HL-60/S4 (cell line): ENCODE measurements at regions not wholly inside any gene's neighbourhood (a gene's known extent, or its start where the extent isn't known, plus 50 kb on each side); places are given as distances from the start of the nearest gene placed in this dataset.

Source experiments
- in situ Hi-C: fragments of 300-500 bp; cut with MboI; formaldehyde crosslinking; loops from 2 replicates; pipeline ENCODE4 v1.14.3; 2022; ENCODE audit warnings: low sequenced_read_pairs

DNA sequence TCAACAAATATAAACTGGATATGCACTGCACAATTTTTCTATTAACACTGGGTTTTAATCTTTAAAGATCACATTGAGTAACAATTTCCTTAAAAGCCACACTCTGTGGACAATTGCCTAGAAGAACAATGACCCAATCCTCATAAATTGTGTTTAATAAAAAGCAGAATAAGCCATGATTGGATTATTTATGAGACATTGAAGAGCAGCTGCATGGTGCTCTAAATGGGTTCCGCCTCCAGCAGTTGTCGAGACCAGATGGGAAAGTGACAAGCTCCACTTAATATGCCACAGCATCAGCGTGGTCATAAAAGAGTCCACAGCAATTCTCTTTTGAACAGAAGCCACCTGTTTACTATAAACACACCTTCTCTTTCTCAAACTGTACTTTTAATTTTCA lies 635.2 kb upstream of the FRG1 start:
- in situ Hi-C loops, result no loop called here

DNA sequence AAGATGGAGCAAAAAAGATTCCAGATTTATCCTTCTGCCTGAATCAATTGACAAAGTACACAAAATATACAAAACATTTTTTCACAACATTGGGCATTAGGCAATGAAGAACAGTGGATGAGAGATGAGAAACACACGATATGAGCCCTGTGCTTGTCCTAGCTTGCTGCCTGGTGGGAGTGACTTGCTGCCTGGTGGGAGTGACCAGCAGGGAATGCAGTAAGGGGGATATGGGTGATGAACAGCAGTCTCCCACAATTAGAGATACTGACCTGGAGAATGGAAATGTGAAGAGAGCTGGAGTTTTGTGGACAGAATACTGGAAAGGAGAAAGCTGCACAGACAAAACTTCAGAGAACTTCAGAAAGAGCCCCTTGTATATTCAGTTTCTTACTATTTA lies 629.4 kb upstream of the FRG1 start:
- in situ Hi-C loops, result no loop called here

DNA sequence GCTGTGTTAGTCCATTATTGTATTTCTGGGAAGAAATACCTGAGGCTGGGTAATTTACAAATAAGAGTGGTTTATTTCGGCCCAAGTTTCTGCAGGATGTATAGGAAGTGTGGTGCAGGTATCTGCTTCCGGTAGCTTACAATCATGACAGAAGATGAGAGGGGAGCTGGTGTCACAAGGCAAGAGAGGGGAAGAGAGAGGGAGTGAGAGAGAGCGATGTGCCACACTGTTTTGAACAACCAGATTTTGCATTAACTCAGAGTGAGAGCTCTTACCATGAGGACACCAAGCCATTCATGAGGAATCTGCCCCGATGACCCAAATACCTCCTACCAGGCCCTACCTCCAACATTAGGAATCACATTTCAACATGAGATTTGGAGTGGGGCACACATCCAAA lies 627.6 kb upstream of the FRG1 start:
- in situ Hi-C loops, result no loop called here

DNA sequence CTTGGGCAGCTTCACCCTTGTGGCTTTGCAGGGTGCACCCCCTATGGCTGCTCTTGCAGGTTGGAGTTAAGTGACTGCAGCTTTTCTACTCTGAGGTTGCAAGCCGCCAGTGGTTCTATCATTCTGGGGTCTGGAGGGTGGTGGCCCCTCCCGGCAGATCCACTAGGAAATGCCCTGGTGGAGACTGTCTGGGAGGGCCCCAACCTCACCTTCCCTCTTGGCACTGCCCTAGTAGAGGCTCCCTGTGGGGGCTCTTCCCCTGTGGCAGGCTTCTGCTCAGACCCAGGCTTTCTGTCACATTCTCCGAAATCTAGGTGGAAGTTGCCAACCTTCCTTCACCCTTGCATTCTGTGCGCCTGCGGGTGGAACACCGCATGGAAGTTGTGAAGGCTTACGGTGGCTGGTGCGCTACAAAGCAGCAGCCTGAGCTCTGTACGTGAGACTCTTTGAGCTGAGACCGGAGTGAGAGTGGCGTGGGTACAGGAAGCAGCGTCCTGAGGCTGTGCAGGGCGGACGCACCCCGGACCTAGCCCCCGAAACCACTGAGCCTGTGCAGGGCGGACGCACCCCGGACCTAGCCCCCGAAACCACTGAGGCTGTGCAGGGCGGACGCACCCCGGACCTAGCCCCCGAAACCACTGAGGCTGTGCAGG lies 626.7 kb upstream of the FRG1 start:
- in situ Hi-C loops, result no loop called here

DNA sequence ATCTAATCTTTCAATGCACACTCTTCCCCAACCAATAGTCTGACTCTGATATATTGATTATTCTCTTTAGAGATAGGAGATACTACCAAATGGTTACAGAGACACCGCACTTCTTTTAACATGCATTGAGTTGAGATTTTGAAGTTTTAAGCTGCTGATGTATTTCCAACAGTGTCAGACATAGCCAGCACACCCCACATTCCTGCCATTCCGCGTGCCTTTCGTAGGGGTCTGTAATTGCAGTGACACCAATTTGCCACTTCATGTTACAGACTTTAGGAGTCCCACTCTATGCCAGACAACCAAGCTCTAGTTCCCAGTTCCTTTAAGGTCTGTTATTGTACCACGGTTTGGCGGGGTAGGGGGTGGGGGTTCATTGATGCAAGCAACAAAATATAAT lies 618.2 kb upstream of the FRG1 start:
- in situ Hi-C loops, result no loop called here

DNA sequence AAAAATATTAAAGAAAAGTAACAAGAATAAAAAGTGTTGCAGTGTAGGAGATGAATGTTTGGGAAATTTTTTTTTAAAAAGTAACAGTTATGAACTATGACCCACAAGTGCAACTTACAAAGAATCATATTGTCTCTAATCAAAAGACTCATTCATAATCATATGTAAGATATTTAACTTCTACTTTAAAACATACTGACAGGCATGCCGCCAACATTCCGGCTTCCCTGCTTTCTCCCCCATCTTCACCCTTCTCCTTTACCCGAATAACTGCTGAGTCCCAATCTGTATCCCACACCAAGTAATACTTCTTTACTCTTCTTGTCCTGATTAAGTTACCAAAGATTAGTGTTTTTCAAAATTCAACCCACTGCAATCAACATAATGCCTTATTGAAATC lies 598.8 kb upstream of the FRG1 start:
- in situ Hi-C loops, result no loop called here

DNA sequence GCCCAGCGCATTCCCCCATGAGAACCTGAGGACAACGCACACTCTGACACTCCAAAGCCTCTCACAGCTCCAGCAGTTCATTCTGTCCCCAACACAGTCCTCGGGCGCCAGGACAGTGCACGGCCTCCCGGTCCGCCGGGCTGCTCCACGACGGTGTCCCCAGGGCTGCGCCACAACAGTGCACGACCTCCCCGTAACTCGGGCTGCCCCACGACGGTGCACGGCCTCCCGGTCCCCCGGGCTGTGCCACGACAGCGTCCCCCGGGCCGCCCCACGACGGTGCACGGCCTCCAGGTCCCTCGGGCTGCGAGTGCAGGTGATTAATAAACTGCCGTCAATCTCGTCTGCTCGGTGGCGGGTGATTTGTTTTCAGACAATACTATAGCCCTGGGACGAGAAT lies 585.1 kb upstream of the FRG1 start:
- in situ Hi-C loops, result no loop called here

DNA sequence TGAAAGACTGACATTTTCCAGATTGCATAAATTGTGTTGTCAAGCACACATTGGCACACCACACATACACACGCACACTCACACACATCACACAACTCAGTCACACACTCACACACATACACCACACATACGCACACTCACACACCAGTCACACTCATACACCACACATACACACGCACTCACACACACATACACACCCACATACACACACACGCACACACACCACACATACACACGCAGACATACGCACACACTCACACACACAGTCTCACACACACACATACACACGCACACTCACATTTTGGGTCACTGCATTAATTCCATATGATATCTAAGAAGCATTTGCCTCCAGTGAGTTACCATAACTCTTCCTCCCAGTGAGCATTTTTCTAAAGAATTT lies 578.3 kb upstream of the FRG1 start:
- in situ Hi-C loops, result no loop called here

DNA sequence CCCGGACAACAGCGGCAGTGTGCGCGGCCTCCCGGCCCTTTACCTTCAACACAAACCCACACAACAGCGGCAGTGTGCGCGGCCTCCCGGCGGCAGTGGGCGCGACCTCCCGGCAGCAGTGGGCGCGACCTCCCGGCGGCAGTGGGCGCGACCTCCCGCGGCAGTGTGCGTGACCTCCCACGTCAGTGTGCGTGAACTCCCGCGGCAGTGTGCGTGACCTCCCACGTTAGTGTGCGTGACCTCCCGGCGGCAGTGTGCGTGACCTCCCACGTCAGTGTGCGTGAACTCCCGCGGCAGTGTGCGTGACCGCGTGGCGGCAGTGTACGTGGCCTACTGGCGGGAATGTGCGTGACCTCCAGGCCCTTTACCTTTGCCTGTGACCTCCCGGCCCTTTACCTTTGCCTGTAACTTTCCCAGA lies 576.6 kb upstream of the FRG1 start:
- in situ Hi-C loops, result no loop called here

DNA sequence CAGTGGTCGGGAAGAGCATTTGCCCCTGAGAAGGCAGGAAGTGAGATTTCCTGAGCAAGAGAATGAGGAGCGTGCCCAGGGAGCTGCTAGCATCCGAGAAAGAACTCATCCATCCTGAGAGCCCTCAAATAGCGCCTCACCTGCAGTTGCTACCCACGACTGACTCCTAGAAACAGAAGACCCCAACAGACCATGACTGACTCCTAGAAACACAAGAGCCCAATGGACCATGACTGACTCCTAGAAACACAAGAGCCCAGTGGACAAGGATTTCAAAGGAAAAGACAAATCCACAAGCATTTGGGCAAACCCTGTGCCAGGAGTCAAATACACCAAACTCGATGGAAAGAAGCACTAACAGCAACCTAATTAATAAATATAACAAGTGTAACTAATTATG lies 575.2 kb upstream of the FRG1 start:
- in situ Hi-C loops, result no loop called here

DNA sequence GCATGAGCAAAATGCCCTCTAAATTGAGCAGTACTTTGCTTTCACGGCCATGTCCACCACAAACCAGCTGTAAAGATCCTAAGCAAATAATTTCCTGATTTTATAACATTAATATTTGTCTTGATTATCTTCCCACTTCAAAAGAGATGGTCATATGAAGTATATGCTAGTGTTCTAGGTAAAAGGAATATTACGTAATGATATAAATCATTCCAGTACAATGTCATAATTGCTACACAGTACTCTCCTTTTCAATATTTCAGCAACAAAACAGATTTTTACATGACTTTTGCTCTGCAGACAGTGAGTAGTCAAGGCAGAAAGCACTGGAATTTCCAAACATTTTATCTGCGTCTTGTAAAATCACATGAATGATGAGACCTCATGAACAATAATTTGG lies 572.8 kb upstream of the FRG1 start:
- in situ Hi-C loops, result no loop called here

DNA sequence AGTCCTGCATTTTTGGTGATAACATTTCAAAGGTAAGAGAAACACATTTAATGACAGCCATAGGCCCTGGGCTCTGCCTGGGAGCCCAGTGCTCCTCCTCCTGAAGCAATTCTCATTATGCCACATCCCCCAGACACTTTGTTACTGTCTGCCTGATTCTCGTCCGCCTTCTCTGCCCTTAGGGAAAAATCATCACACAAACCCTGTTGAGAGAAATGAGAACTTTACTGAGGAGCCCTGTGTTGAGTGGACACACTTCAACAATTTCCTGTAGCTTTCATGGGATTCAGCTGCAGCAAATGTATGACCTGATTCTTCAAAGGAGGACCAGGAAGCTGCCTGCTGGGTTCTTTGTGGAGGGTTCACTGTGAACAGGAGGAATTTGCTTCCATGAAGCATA lies 566.5 kb upstream of the FRG1 start:
- in situ Hi-C loops, result no loop called here

DNA sequence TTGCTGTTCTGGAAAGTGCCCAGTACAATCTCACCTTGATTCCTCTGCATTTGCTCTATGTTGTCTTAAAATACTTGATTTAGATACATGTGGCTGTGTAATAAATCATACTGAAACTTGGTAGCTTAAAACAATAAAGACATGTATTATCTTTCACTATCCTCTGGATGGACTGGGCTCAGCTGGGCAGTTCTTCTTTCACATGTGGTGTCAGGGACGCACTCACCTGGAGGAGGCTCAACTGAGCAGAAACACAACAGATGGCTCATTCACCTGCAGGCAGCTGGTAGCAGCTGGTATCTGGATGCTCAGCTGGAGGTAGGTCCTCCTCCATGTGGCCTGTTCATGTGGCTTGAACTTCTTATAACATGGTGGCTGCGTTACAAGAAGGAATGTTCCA lies 563.8 kb upstream of the FRG1 start:
- in situ Hi-C loops, result no loop called here

DNA sequence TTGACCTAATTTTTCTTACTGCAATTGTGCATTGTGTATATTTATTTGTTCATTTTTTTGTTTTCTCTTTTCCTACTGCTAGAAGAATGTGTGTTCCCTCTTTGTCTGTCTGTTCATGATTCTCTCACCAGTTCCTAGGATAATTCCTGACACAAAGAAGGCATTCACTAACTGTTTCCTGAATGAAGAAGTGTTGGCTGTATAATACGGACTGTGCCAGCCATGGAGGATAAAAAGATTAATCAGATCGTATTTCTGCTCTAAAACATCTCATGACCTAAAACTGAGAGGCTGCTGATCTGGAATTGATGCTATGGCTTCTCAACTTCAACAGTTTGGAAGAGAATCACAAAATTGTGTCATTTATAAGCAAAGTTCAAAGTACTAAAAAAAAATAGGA lies 563.1 kb upstream of the FRG1 start:
- in situ Hi-C loops, result no loop called here

DNA sequence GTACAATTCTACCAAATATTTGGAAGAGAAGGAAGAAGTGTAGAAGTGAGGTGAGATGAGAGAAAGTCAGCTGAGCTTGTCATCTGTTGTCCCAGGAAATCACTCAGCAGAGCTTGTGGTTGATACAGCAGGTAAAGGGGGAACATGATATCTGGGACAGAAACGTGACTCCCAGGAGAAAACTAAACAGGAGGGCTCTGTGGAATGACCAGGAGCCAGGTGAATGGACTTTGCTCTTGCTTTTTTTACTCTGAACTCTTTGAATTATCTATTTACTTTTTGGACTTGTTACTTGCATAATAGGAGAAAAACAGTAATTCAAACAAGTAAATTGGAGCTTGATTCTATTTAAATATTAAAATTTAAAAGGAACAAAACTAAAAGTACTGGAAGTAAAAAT lies 555.6 kb upstream of the FRG1 start:
- in situ Hi-C loops, result no loop called here

DNA sequence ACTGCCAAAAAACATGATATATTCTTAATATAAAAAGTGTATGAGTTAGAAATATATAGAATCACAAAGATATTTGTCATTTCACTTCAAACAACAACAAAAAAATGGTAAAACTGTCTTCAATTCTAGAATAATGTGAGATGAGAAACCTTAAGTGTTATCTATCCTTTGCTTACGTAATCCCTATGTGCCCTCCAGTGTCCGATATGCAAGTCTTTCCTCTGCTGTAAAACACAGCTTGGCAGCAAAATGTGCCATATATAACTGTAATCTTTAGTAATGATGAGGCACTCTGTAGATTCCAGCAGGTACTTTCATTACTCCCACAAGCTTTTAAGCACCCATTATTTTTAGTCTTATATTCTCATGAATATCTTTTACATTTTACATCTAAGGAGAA lies 555.1 kb upstream of the FRG1 start:
- in situ Hi-C loops, result no loop called here

DNA sequence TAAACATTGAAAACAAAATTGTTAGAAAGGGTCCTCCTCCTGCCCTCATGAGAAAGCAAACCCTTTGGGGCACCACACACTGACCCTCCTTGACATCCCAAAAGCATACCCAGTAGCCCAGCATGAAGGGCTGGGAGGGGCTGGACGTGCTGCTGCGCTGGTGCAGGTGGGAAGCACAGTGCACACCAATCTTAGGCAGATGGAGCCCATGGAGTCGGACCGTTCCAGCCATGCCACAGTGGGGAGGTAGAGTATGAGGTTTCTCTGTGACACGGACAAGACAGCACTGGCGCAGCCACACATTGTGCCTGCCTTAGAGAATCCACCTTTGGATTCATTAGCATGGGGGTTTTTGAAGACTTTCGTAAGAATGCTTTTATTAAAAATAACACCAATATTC lies 544.2 kb upstream of the FRG1 start:
- in situ Hi-C loops, result no loop called here

DNA sequence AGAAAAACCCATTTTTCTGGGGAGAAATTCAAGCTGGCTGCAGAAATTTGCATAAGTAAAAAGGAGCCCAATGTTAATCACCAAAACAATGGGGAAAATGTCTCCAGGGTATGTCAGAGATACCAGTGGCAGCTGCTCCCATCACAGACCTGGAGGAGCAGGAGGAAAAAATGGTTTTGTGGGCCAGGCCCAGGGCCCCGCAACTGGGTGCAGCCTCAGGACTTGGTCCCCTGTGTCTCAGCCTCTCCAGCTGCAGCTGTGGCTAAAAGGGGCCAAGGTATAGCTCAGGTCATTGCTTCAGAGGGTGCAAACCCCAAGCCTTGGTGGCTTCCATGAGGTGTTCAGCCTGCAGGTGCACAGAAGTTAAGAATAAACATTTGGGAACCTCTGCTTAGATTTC lies 536.4 kb upstream of the FRG1 start:
- in situ Hi-C loops, result no loop called here

DNA sequence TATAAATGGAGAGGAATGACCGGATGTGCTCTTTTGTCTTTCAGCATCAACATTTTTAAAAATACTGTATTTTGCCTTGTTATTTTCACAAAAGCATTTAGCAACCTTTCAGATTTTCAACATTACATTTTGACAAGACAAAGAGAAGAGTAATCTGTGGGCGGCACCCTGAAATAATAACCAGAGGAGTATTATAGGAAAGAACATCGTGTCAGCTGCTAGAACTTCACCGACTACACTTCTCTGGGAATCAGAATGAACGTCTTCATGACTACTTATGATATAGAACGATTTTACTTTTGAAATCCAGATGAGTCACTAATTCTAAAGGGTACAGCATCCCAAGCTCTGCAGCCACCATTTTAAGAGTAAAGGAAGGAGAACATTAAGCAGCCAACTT lies 531.5 kb upstream of the FRG1 start:
- in situ Hi-C loops, result no loop called here

DNA sequence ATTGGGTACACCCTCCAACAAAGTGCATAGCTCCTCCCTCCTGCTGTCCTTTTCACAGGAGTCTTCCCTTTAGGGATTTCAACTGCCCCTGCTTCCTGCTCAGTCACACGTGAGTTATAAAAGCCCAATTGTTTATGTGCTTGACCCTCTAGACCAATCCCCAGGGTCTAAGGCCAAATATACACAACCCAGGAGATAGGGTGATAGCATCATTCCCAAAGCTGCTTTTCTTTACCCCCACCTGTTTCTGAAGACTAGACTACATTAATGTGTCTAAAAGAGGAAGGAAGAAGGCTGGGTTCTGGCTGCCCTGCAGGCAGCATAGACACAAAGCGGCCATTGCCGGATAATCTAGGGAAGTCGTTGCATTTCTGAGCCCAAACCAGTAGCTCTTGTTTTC lies 526.7 kb upstream of the FRG1 start:
- in situ Hi-C loops, result no loop called here

DNA sequence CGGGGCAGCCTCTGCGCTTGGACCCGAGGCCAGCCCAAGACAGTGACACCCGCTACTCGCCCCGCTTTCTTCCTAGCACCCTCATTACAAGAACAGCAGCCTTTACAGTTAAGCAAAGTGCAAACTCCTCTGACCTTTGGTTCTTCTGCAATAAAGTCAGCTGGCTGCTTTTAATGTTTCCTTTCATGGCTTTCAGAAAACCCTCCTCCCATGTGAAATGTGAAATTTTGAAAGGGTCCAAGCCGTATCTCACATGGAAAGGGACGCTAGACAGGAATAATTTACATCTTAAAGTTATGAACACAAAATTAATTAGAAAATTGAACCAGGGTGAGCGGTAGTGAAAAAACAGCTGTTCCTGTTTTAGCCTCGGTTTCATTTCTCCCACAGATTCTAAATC lies 520.1 kb upstream of the FRG1 start:
- in situ Hi-C loops, result no loop called here

DNA sequence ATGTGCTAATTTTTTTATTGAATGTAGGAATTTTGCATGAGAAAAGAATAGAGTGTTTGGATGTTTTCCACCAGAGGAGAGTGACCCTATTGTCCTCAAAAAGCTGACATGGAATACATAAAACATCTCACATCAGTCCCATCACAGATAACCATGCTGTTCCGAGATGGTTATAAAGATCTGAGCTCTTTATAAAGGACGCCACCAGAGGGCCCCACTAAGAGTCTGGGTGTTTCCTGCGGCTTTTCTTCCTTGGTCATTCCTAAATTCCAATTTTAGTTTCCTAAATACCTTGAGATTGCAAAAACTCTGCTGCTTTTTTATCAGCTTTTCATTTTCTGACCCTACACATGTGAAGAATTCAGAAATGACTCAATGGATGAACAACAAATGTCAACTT lies 504.5 kb upstream of the FRG1 start:
- in situ Hi-C loops, result no loop called here

DNA sequence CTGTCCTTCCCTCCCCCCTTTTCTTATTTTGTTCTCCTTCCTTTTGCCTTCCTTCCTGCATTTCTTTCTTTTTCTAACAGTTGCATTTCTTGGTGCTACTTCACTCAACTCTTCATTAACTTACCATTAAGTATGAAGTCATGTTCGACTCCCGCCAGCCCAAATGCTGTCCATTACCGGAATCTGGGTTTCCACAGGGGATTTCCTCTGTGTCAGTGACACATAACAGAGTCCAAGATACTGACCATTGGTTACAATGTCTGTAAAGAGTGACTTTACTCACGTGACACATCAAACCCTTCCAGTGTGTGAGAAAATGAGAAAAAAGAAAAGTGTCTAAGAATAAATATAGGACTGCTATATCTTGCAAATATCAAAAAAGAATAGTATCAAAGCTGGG lies 500.0 kb upstream of the FRG1 start:
- in situ Hi-C loops, result no loop called here

DNA sequence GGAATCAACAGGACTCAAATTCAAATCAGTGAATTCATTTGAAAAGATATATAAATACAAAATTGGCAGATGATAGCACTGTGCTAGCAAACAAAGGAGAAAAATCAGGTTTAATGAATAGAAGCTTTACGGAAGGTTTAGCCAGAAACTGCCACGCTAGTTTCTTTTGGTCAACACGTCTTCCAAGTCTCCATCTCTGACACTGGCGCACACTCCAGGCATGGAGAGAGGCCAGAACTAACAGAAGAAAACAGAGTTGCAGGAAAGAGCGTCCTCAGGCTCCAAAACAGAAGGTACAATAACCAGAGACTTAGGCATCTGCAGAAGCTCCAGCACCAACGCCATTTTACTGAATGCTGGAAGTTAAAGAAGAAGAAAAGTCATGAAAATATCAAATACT lies 497.3 kb upstream of the FRG1 start:
- in situ Hi-C loops, result no loop called here
